Astrocyte of the spinal cord (primary cell): ENCODE measurements at regions not wholly inside any gene's neighbourhood (a gene's known extent, or its start where the extent isn't known, plus 50 kb on each side); places are given as distances from the start of the nearest gene placed in this dataset.

Source experiments
- DNase-seq: peaks from one replicate; pipeline ENCODE4 v3.0.0; 2011; ENCODE audit warnings: low read depth, low spot score
- H3K4me3 ChIP-seq: 2 replicates; pipeline ENCODE4 v1.5.1; 2011; ENCODE audit warnings: low read depth, mild to moderate bottlenecking, low read length, moderate library complexity
- CTCF ChIP-seq: IDR thresholded peaks from 2 replicates; pipeline ENCODE4 v1.5.1; 2012; ENCODE audit warnings: low read depth, mild to moderate bottlenecking, low read length, inconsistent platforms
- in situ Hi-C: cut with HindIII; loops from 2 replicates; pipeline ENCODE4 v1.10.0; 2017; ENCODE audit warnings: low sequenced_read_pairs

DNA sequence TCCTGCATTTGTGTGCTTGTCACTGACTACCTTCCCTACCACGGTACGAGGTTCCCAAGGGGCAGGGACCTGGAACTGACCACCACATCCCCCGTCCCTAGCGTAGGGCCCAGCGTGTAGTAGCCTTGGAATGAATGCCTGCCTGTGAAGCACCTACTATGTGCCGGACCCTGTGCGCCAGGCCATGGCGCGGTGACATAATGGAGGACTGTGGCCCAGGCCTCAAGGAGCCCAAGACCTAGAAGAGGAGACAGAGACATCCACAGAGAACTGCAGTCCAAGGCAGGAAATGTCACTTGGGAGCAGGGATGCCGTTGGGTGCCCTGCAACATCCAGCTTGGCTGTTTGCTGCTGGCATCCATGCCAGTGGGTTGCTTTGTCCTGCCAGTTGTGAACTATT lies 71.9 kb upstream of the SLC6A6 start:
- H3K4me3 ChIP-seq = no peak overlapping the region
- no peak for TF ChIP-seq CTCF
- DNase-seq = no peak
- in situ Hi-C loops = no loop called here

DNA sequence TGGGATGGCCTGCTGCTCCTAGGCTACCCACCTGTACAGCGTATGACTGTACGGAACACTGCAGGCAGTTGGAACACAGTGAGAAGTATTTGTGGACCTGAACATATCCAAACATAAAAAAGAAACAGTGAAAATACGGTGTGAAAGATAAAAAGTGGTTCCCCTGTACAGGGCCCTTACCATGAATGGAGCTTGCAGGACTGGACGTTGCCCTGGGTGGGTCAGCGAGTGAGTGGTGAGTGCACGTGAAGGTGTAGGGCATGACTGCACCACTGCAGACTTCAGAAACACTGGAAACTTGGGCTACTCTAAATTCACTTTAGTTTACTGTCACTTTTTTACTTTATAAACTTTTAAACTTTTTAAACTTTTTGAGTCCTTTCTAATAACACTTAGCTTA lies 71.2 kb upstream of the SLC6A6 start:
- DNase-seq = no peak
- TF ChIP-seq CTCF = no peak
- H3K4me3 ChIP-seq = no peak overlapping the region
- in situ Hi-C loops = no loop called here

GRCh38 chr3:14332392-14332791 lies 70.0 kb upstream of the SLC6A6 start:
- H3K4me3 ChIP-seq = no peak overlapping the region
- no peak for TF ChIP-seq CTCF
- DNase-seq = no peak
- in situ Hi-C loops = no loop called here

- in situ Hi-C loops = no loop called here
- TF ChIP-seq CTCF = no peak
- no peak overlapping the region for H3K4me3 ChIP-seq
- DNase-seq = no peak
Observed at GRCh38 chr3:14333215-14333614, 69.2 kb upstream of the SLC6A6 start.

- in situ Hi-C loops = no loop called here
- TF ChIP-seq CTCF = no peak
- no peak for DNase-seq
- H3K4me3 ChIP-seq = no peak overlapping the region
Observed at GRCh38 chr3:14333621-14334020, 68.8 kb upstream of the SLC6A6 start.

GRCh38 chr3:14334136-14334535 lies 68.3 kb upstream of the SLC6A6 start:
- in situ Hi-C loops = no loop called here
- no peak for DNase-seq
- no peak for TF ChIP-seq CTCF

GRCh38 chr3:14334936-14335335 lies 67.5 kb upstream of the SLC6A6 start:
- no peak overlapping the region for H3K4me3 ChIP-seq
- in situ Hi-C loops = no loop called here
- TF ChIP-seq CTCF = no peak
- no peak for DNase-seq

More at GRCh38 chr3:14334136-14334535, 68.3 kb upstream of the SLC6A6 start:
- H3K4me3 ChIP-seq = no peak overlapping the region
